GM23338 (cell line): ENCODE measurements at regions not wholly inside any gene's neighbourhood (a gene's known extent, or its start where the extent isn't known, plus 50 kb on each side); places are given as distances from the start of the nearest gene placed in this dataset.

Experiments
- ATAC-seq: fragments of 200-7000 bp; cut with Tn5 transposase; 3 replicates; pipeline ENCODE4 v1.9.1; 2020
- DNase-seq: peaks from one replicate; pipeline ENCODE4 v3.0.0-alpha.2; 2015; ENCODE audit warnings: low spot score
- H2AFZ ChIP-seq: fragments of 200-600 bp; sonication (generic); 2 replicates; pipeline ENCODE4 v1.8.0; 2016; ENCODE audit warnings: antibody characterized with exemption, mild to moderate bottlenecking, moderate library complexity
- H3F3A ChIP-seq: fragments of 200-600 bp; sonication (generic); replicated peaks from 2 replicates; pipeline ENCODE4 v1.8.0; 2017; ENCODE audit warnings: antibody characterized with exemption, mixed run types, low read depth
- H3K27ac ChIP-seq: fragments of 200-600 bp; sonication (generic); 2 replicates; pipeline ENCODE4 v1.6.1; 2016; ENCODE audit warnings: low read depth
- H3K27me3 ChIP-seq: fragments of 200-600 bp; sonication (generic); 2 replicates; pipeline ENCODE4 v1.8.0; 2016; ENCODE audit warnings: mild to moderate bottlenecking, mixed run types, moderate library complexity; ENCODE audit not compliant: insufficient read depth
- H3K36me3 ChIP-seq: fragments of 200-600 bp; sonication (generic); 2 replicates; pipeline ENCODE4 v1.8.0; 2016; ENCODE audit warnings: mild to moderate bottlenecking; ENCODE audit not compliant: insufficient read depth
- H3K4me1 ChIP-seq: fragments of 200-600 bp; sonication (generic); 2 replicates; pipeline ENCODE4 v1.8.0; 2016; ENCODE audit warnings: mild to moderate bottlenecking, moderate library complexity; ENCODE audit not compliant: insufficient read depth
- H3K4me2 ChIP-seq: fragments of 200-600 bp; sonication (generic); 2 replicates; pipeline ENCODE4 v1.7.1; 2017; ENCODE audit warnings: mixed run types
- H3K4me3 ChIP-seq: fragments of 200-600 bp; sonication (generic); 2 replicates; pipeline ENCODE4 v1.6.1; 2016; ENCODE audit warnings: mixed run types
- H3K79me2 ChIP-seq: fragments of 200-600 bp; sonication (generic); replicated peaks from 2 replicates; pipeline ENCODE4 v1.8.0; 2017; ENCODE audit warnings: mild to moderate bottlenecking; ENCODE audit not compliant: insufficient read depth
- H3K9me2 ChIP-seq: fragments of 200-600 bp; sonication (generic); 2 replicates; pipeline ENCODE4 v1.8.0; 2017; ENCODE audit not compliant: insufficient read depth
- H4K20me1 ChIP-seq: fragments of 200-600 bp; sonication (generic); replicated peaks from 2 replicates; pipeline ENCODE4 v1.8.0; 2017; ENCODE audit warnings: mild to moderate bottlenecking; ENCODE audit not compliant: insufficient read depth
- H3K27ac Mint-ChIP-seq: 2 replicates; pipeline ENCODE4 v1.8.0; 2020; ENCODE audit warnings: inconsistent platforms, mild to moderate bottlenecking, moderate library complexity, mixed read lengths
- H3K27me3 Mint-ChIP-seq: 3 replicates; pipeline ENCODE4 v1.8.0; 2022; ENCODE audit warnings: low read depth, mild to moderate bottlenecking, moderate library complexity, mixed read lengths, inconsistent platforms; ENCODE audit not compliant: insufficient read depth, poor library complexity
- H3K36me3 Mint-ChIP-seq: 3 replicates; pipeline ENCODE4 v1.8.0; 2021; ENCODE audit warnings: low read depth, mild to moderate bottlenecking, inconsistent platforms, moderate library complexity, mixed read lengths
- H3K4me1 Mint-ChIP-seq: 3 replicates; pipeline ENCODE4 v1.8.0; 2020; ENCODE audit warnings: mild to moderate bottlenecking, inconsistent platforms, mixed read lengths
- H3K4me3 Mint-ChIP-seq: 3 replicates; pipeline ENCODE4 v1.8.0; 2021; ENCODE audit warnings: moderate library complexity, mild to moderate bottlenecking, inconsistent platforms, mixed read lengths
- H3K9me3 Mint-ChIP-seq: 3 replicates; pipeline ENCODE4 v1.8.0; 2020; ENCODE audit warnings: moderate library complexity, mild to moderate bottlenecking, inconsistent platforms, mixed read lengths
- CREB1 ChIP-seq: fragments of 250-450 bp; sonication (Bioruptor Pico); IDR thresholded peaks from 2 replicates; pipeline ENCODE4 v1.5.0; 2020; ENCODE audit warnings: low read depth, mild to moderate bottlenecking, moderate library complexity
- CTCF ChIP-seq, 2 experiments: fragments of 200-600 bp in 1 of 2; sonication (generic) in 1 of 2; conservative IDR thresholded peaks; 2 replicates each; pipeline versions ENCODE4 v1.5.1 to v1.6.1; 2016 to 2017; ENCODE audit warnings: antibody characterized with exemption in 2 of 2, low read depth in 2 of 2, mild to moderate bottlenecking in 2 of 2, moderate library complexity in 1 of 2
- EZH2 ChIP-seq: fragments of 200-600 bp; sonication (generic); IDR thresholded peaks from one replicate; pipeline ENCODE4 v1.8.0; 2017; ENCODE audit warnings: antibody characterized with exemption, mild to moderate bottlenecking, low read depth; ENCODE audit not compliant: unreplicated experiment
- EZH2phosphoT487 ChIP-seq: fragments of 200-600 bp; sonication (generic); IDR thresholded peaks from one replicate; pipeline ENCODE4 v1.8.1; 2018; ENCODE audit warnings: antibody characterized with exemption; ENCODE audit not compliant: unreplicated experiment
- JUNB ChIP-seq: IDR thresholded peaks from one replicate; pipeline ENCODE4 v1.6.1; 2016; ENCODE audit warnings: antibody characterized with exemption; ENCODE audit not compliant: unreplicated experiment
- NANOG ChIP-seq: IDR thresholded peaks from 2 replicates; pipeline ENCODE4 v1.6.1; 2016; ENCODE audit warnings: antibody characterized with exemption, borderline replicate concordance
- POLR2AphosphoS5 ChIP-seq: IDR thresholded peaks from 2 replicates; pipeline ENCODE4 v1.6.1; 2016; ENCODE audit warnings: antibody characterized with exemption, low read depth
- REST ChIP-seq: IDR thresholded peaks from one replicate; pipeline ENCODE4 v1.6.1; 2018; ENCODE audit warnings: antibody characterized with exemption; ENCODE audit not compliant: unreplicated experiment
- STAT1 ChIP-seq: IDR thresholded peaks from one replicate; pipeline ENCODE4 v1.6.1; 2016; ENCODE audit warnings: antibody characterized with exemption; ENCODE audit not compliant: unreplicated experiment
- ZNF114 ChIP-seq: fragments of 250-450 bp; sonication (Bioruptor Pico); IDR thresholded peaks from 2 replicates; pipeline ENCODE4 v1.5.0; 2020; ENCODE audit warnings: mild to moderate bottlenecking, moderate library complexity
- ZNF331 ChIP-seq: fragments of 250-450 bp; sonication (Bioruptor Pico); IDR thresholded peaks from 2 replicates; pipeline ENCODE4 v1.5.0; 2020; ENCODE audit warnings: low read depth, mild to moderate bottlenecking, moderate library complexity
- TF ChIP-seq, protein P1 (sequence below): fragments of 250-450 bp; sonication (Bioruptor Pico); IDR thresholded peaks from 2 replicates; pipeline ENCODE4 v1.5.0; 2020; ENCODE audit warnings: mild to moderate bottlenecking, moderate library complexity
- TF ChIP-seq, protein P2 (sequence below): IDR thresholded peaks from 2 replicates; pipeline ENCODE4 v1.6.1; 2016; ENCODE audit warnings: antibody characterized with exemption

GRCh38 chr3:66755924-66756323 lies 242.2 kb upstream of the KBTBD8 start:
- H3K36me3 ChIP-seq = no peaks in the 10 kb centered on the region
- ATAC-seq = no peak
- no peak overlapping the region for H3K4me2 ChIP-seq
- H3K27ac Mint-ChIP-seq = no peak overlapping the region
- H3K27ac ChIP-seq = no peak overlapping the region
- no peaks in the 10 kb centered on the region for H3K27me3 ChIP-seq
- H3K4me1 ChIP-seq = 0 out of 2 replicates have a peak, but pooled peaks cover 2% of the 10 kb centered on the region
- peaks cover 1% of the 10 kb centered on the region for H3K27me3 Mint-ChIP-seq
- no peak overlapping the region for H3K4me3 Mint-ChIP-seq
- H3K4me3 ChIP-seq = no peak overlapping the region
- no peak overlapping the region for H2AFZ ChIP-seq
- peaks cover 17% of the 10 kb centered on the region; the same call in 1 of the 2 replicates for H3K9me2 ChIP-seq
- no peaks in the 10 kb centered on the region for H3F3A ChIP-seq
- H4K20me1 ChIP-seq = no peaks in the 10 kb centered on the region
- no peaks in the 10 kb centered on the region for H3K9me3 Mint-ChIP-seq
- TF ChIP-seq EZH2phosphoT487 (no peak), CTCF (conservative IDR thresholded peaks at IDR 0.05; ENCODE audit: low read depth in 2 of 2) (no peak), REST (no peak), ZNF114 (CRISPR knock-in tag) (no peak), POLR2AphosphoS5 (no peak), EZH2 (no peak), ZNF331 (CRISPR knock-in tag) (no peak), STAT1 (no peak), NANOG (no peak), CREB1 (CRISPR knock-in tag) (no peak), JUNB (no peak)
- TF ChIP-seq, protein P1, sequence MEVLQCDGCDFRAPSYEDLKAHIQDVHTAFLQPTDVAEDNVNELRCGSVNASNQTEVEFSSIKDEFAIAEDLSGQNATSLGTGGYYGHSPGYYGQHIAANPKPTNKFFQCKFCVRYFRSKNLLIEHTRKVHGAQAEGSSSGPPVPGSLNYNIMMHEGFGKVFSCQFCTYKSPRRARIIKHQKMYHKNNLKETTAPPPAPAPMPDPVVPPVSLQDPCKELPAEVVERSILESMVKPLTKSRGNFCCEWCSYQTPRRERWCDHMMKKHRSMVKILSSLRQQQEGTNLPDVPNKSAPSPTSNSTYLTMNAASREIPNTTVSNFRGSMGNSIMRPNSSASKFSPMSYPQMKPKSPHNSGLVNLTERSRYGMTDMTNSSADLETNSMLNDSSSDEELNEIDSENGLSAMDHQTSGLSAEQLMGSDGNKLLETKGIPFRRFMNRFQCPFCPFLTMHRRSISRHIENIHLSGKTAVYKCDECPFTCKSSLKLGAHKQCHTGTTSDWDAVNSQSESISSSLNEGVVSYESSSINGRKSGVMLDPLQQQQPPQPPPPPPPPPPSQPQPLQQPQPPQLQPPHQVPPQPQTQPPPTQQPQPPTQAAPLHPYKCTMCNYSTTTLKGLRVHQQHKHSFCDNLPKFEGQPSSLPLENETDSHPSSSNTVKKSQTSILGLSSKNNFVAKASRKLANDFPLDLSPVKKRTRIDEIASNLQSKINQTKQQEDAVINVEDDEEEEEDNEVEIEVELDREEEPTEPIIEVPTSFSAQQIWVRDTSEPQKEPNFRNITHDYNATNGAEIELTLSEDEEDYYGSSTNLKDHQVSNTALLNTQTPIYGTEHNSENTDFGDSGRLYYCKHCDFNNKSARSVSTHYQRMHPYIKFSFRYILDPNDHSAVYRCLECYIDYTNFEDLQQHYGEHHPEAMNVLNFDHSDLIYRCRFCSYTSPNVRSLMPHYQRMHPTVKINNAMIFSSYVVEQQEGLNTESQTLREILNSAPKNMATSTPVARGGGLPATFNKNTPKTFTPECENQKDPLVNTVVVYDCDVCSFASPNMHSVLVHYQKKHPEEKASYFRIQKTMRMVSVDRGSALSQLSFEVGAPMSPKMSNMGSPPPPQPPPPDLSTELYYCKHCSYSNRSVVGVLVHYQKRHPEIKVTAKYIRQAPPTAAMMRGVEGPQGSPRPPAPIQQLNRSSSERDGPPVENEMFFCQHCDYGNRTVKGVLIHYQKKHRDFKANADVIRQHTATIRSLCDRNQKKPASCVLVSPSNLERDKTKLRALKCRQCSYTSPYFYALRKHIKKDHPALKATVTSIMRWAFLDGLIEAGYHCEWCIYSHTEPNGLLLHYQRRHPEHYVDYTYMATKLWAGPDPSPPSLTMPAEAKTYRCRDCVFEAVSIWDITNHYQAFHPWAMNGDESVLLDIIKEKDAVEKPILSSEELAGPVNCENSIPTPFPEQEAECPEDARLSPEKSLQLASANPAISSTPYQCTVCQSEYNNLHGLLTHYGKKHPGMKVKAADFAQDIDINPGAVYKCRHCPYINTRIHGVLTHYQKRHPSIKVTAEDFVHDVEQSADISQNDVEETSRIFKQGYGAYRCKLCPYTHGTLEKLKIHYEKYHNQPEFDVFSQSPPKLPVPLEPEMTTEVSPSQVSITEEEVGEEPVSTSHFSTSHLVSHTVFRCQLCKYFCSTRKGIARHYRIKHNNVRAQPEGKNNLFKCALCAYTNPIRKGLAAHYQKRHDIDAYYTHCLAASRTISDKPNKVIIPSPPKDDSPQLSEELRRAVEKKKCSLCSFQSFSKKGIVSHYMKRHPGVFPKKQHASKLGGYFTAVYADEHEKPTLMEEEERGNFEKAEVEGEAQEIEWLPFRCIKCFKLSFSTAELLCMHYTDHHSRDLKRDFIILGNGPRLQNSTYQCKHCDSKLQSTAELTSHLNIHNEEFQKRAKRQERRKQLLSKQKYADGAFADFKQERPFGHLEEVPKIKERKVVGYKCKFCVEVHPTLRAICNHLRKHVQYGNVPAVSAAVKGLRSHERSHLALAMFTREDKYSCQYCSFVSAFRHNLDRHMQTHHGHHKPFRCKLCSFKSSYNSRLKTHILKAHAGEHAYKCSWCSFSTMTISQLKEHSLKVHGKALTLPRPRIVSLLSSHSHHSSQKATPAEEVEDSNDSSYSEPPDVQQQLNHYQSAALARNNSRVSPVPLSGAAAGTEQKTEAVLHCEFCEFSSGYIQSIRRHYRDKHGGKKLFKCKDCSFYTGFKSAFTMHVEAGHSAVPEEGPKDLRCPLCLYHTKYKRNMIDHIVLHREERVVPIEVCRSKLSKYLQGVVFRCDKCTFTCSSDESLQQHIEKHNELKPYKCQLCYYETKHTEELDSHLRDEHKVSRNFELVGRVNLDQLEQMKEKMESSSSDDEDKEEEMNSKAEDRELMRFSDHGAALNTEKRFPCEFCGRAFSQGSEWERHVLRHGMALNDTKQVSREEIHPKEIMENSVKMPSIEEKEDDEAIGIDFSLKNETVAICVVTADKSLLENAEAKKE (CRISPR knock-in tag) = no peak
- TF ChIP-seq, protein P2, sequence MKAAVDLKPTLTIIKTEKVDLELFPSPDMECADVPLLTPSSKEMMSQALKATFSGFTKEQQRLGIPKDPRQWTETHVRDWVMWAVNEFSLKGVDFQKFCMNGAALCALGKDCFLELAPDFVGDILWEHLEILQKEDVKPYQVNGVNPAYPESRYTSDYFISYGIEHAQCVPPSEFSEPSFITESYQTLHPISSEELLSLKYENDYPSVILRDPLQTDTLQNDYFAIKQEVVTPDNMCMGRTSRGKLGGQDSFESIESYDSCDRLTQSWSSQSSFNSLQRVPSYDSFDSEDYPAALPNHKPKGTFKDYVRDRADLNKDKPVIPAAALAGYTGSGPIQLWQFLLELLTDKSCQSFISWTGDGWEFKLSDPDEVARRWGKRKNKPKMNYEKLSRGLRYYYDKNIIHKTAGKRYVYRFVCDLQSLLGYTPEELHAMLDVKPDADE = no peak
- no peaks in the 10 kb centered on the region for H3K79me2 ChIP-seq
- no peaks in the 10 kb centered on the region for H3K4me1 Mint-ChIP-seq
- DNase-seq = no peak
- 0 out of 3 replicates have a peak, but pooled peaks cover 3% of the 10 kb centered on the region for H3K36me3 Mint-ChIP-seq
